Esophagus muscularis mucosa (tissue), 4 donors: ENCODE measurements at regions not wholly inside any gene's neighbourhood (a gene's known extent, or its start where the extent isn't known, plus 50 kb on each side); places are given as distances from the start of the nearest gene placed in this dataset.

ENCODE experiments used
- DNase-seq: peaks from one replicate; pipeline ENCODE4 v3.0.0-alpha.2; 2017; ENCODE audit errors: extremely low spot score
- H3K27ac ChIP-seq, 4 donors: fragments of 200-600 bp; sonication (generic); replicated peaks in 1 of 4; 1 replicate in 3 of 4; 2 replicates in 1 of 4; pipeline ENCODE4 v1.5.1; 2016 to 2019; ENCODE audit warnings: mild to moderate bottlenecking in 1 of 4
- H3K27me3 ChIP-seq, 4 donors: fragments of 200-600 bp; sonication (generic); one replicate each; pipeline versions ENCODE4 v1.5.1 to v1.6.0; 2016 to 2019
- H3K36me3 ChIP-seq, 4 donors: fragments of 200-600 bp; sonication (generic); one replicate each; pipeline ENCODE4 v1.5.1; 2016 to 2019
- H3K4me1 ChIP-seq, 4 donors: fragments of 200-600 bp; sonication (generic); one replicate each; pipeline ENCODE4 v1.5.1; 2016 to 2019
- H3K4me3 ChIP-seq, 4 donors: fragments of 200-600 bp; sonication (generic); 1 replicate in 2 of 4; 2 replicates in 2 of 4; pipeline ENCODE4 v1.5.1; 2016 to 2019; ENCODE audit warnings: mild to moderate bottlenecking in 4 of 4, moderate library complexity in 1 of 4
- H3K9me3 ChIP-seq, 4 donors: fragments of 200-600 bp; sonication (generic); 1 replicate in 3 of 4; 2 replicates in 1 of 4; pipeline ENCODE4 v1.5.1; 2016 to 2019
- CTCF ChIP-seq, 3 experiments: fragments of 200-600 bp in 2 of 3; fragments of 450-650 bp in 1 of 3; sonication (generic) in 2 of 3; IDR thresholded peaks; one replicate each; pipeline ENCODE4 v1.5.1; 2017 to 2019; ENCODE audit warnings: antibody characterized with exemption in 3 of 3, mild to moderate bottlenecking in 2 of 3, moderate library complexity in 1 of 3
- EP300 ChIP-seq: sonication (generic); formaldehyde crosslinking; IDR thresholded peaks from one replicate; pipeline ENCODE4 v1.6.1; 2017; ENCODE audit warnings: antibody characterized with exemption
- POLR2A ChIP-seq: fragments of 450-650 bp; IDR thresholded peaks from one replicate; pipeline ENCODE4 v1.6.1; 2017; ENCODE audit warnings: antibody characterized with exemption, moderate library complexity, mild to moderate bottlenecking, low read depth
- POLR2AphosphoS5 ChIP-seq, 2 donors: sonication (generic); formaldehyde crosslinking; IDR thresholded peaks; one replicate each; pipeline ENCODE4 v1.6.1; 2017; ENCODE audit warnings: antibody characterized with exemption in 2 of 2
- WGBS: methylation state at CpG from one replicate; pipeline ENCODE4 v1.1.5; 2018; 5-methylcytosine and 5-hydroxymethylcytosine counted together
- intact Hi-C: fragments of 100-400 bp; cut with DNase I; formaldehyde crosslinking; loops from one replicate; pipeline ENCODE4 v1.15.1; 2023

- Histone ChIP-seq H3K27me3 (no peaks in the 10 kb centered on the region), H3K4me1 (no peaks in the 10 kb centered on the region), H3K27ac (no peak overlapping the region), H3K4me3 (no peak overlapping the region), H3K9me3 (no peaks in the 10 kb centered on the region), H3K36me3 (no peaks in the 10 kb centered on the region)
- TF ChIP-seq POLR2AphosphoS5 (IDR thresholded peaks at IDR 0.05): no peak
- TF ChIP-seq POLR2A: no peak
- TF ChIP-seq EP300: no peak
- TF ChIP-seq CTCF (IDR thresholded peaks at IDR 0.05): no peak
- intact Hi-C loops: no loop called here
- 87% methylated on average over 6 of the region's 6 CpGs for WGBS
- no peak for DNase-seq
These were observed 589.6 kb downstream of the IGSF11 start for GRCh38 chr3:118445036-118445435.

GRCh38 chr3:118447339-118447738 lies 587.3 kb downstream of the IGSF11 start:
- Histone ChIP-seq H3K27ac (no peak overlapping the region), H3K36me3 (no peaks in the 10 kb centered on the region), H3K4me1 (no peaks in the 10 kb centered on the region), H3K4me3 (no peak overlapping the region), H3K27me3 (no peaks in the 10 kb centered on the region), H3K9me3 (peaks cover 0 to 11% (median 9%) of the 10 kb centered on the region in 4 donors)
- TF ChIP-seq CTCF (IDR thresholded peaks at IDR 0.05): no peak
- no peak for TF ChIP-seq POLR2A
- TF ChIP-seq EP300: no peak
- no peak for TF ChIP-seq POLR2AphosphoS5 (IDR thresholded peaks at IDR 0.05)
- intact Hi-C loops: no loop called here
- no peak for DNase-seq

GRCh38 chr3:118466795-118467330 lies 567.8 kb downstream of the IGSF11 start:
- peaks cover 0 to 3% (median 0%) of the 10 kb centered on the region in 4 donors for H3K36me3 ChIP-seq
- WGBS: 81% methylated on average over 2 of the region's 2 CpGs
- TF ChIP-seq CTCF (IDR thresholded peaks at IDR 0.05) (no peak), POLR2A (no peak), POLR2AphosphoS5 (IDR thresholded peaks at IDR 0.05) (no peak), EP300 (no peak)
- no peak overlapping the region for H3K4me3 ChIP-seq
- no peaks in the 10 kb centered on the region for H3K27me3 ChIP-seq
- DNase-seq: no peak
- H3K4me1 ChIP-seq: no peaks in the 10 kb centered on the region
- intact Hi-C loops: no loop called here
- no peaks in the 10 kb centered on the region for H3K9me3 ChIP-seq
- no peak overlapping the region for H3K27ac ChIP-seq

- Histone ChIP-seq H3K4me3 (no peak overlapping the region), H3K27ac (no peak overlapping the region), H3K27me3 (no peaks in the 10 kb centered on the region), H3K36me3 (peaks cover 0 to 3% (median 0%) of the 10 kb centered on the region in 4 donors), H3K4me1 (no peaks in the 10 kb centered on the region), H3K9me3 (no peaks in the 10 kb centered on the region)
- TF ChIP-seq CTCF (IDR thresholded peaks at IDR 0.05) (no peak), POLR2A (no peak), EP300 (no peak)
- DNase-seq: no peak
- intact Hi-C loops: no loop called here
These were observed 565.8 kb downstream of the IGSF11 start for GRCh38 chr3:118468801-118469200.

- TF ChIP-seq CTCF (IDR thresholded peaks at IDR 0.05) (no peak), EP300 (no peak), POLR2A (no peak), POLR2AphosphoS5 (IDR thresholded peaks at IDR 0.05) (no peak)
- no peak for DNase-seq
- Histone ChIP-seq H3K36me3 (peaks cover 0 to 3% (median 0%) of the 10 kb centered on the region in 4 donors), H3K4me1 (no peaks in the 10 kb centered on the region), H3K27ac (no peak overlapping the region), H3K9me3 (no peaks in the 10 kb centered on the region), H3K4me3 (no peak overlapping the region), H3K27me3 (no peaks in the 10 kb centered on the region)
- WGBS: 74% methylated on average over 1 of the region's 1 CpG
- intact Hi-C loops: no loop called here
These were observed 562.1 kb downstream of the IGSF11 start for GRCh38 chr3:118472586-118472985.
